Breast epithelium (tissue), 4 donors: ENCODE measurements at regions not wholly inside any gene's neighbourhood (a gene's known extent, or its start where the extent isn't known, plus 50 kb on each side); places are given as distances from the start of the nearest gene placed in this dataset.
"Not testable (repeated sequence)": the region's sequence is repeated elsewhere in the genome, so short reads cannot be mapped to it uniquely, and the experiment has no call there.

Source experiments
- DNase-seq, 2 donors: peaks; one replicate each; pipeline ENCODE4 v3.0.0-alpha.2; 2019; ENCODE audit warnings: low spot score in 2 of 2
- H3K27ac ChIP-seq, 2 donors: fragments of 200-600 bp; sonication (generic) in 1 of 2; one replicate each; pipeline ENCODE4 v1.5.1; 2016 to 2019; ENCODE audit warnings: mild to moderate bottlenecking in 1 of 2
- H3K27me3 ChIP-seq, 2 donors: fragments of 200-600 bp; sonication (generic) in 1 of 2; one replicate each; pipeline versions ENCODE4 v1.5.1 to v1.6.0; 2017 to 2019; ENCODE audit warnings: control low read depth in 1 of 2, mild to moderate bottlenecking in 1 of 2
- H3K36me3 ChIP-seq: fragments of 200-600 bp; one replicate; pipeline ENCODE4 v1.5.1; 2019
- H3K4me1 ChIP-seq, 2 donors: fragments of 200-600 bp; sonication (generic); one replicate each; pipeline ENCODE4 v1.5.1; 2016 to 2019; ENCODE audit warnings: control low read depth in 1 of 2
- H3K4me3 ChIP-seq, 3 donors: fragments of 200-600 bp; sonication (generic); 1 replicate in 2 of 3; 2 replicates in 1 of 3; pipeline ENCODE4 v1.5.1; 2016 to 2019; ENCODE audit warnings: mild to moderate bottlenecking in 3 of 3, moderate library complexity in 2 of 3
- H3K9me3 ChIP-seq, 2 donors: fragments of 200-600 bp; sonication (generic) in 1 of 2; one replicate each; pipeline ENCODE4 v1.5.1; 2016 to 2019; ENCODE audit warnings: control low read depth in 1 of 2
- POLR2A ChIP-seq: fragments of 450-650 bp; IDR thresholded peaks from one replicate; pipeline ENCODE4 v1.6.1; 2016; ENCODE audit warnings: antibody characterized with exemption, mild to moderate bottlenecking, moderate library complexity
- POLR2AphosphoS5 ChIP-seq, 3 donors: sonication (generic); formaldehyde crosslinking; IDR thresholded peaks; one replicate each; pipeline ENCODE4 v1.6.1; 2017; ENCODE audit warnings: antibody characterized with exemption in 3 of 3
- intact Hi-C: fragments of 100-400 bp; cut with DNase I; formaldehyde crosslinking; loops from one replicate; pipeline ENCODE4 v1.15.1; 2023; ENCODE audit warnings: low total_unique reads
- TF ChIP-seq, protein P1 (sequence below), 3 donors: fragments of 450-650 bp; IDR thresholded peaks; one replicate each; pipeline ENCODE4 v1.5.1; 2016 to 2017; ENCODE audit warnings: antibody characterized with exemption in 3 of 3, mild to moderate bottlenecking in 3 of 3, moderate library complexity in 3 of 3

DNA sequence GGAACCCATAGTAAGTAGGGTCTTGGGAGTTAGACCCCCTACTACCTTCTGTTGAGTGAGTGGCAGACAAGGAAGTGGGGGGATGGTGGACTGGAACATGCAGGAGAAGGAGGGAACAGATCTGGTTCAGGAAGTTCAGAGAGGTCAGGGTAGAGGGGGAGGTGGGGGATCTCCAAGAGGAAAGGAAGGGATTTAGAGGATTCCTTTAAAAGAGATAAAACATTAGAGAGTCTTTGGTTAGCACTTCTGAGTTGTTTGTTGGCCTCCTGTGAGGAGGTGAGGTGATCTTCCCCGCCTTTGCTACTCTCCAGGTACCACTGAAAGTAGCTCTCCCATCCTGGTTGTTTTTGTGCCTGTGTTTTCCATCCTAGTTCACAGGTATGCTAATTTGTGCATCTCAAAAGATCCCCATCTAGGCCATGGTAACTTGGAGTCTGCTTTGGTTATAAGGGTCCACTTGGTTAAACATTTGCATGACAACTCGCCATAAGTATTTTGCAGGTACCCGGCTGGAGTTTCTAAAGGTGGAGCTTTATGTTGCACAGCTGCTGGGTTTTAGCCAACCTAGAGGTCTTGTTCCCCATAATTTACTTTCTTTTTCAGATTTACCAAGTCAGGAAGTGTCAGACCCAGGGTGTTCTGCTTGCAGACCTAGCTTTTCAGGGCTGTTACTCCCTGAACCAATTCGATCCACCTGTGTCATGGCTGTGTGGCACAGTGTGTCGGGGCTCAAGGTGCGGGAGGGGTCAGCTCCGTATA is 79.3 kb upstream of the SORL1 start:
- H3K4me3 ChIP-seq = no peak overlapping the region
- TF ChIP-seq POLR2AphosphoS5 (IDR thresholded peaks at IDR 0.05) (no peak), POLR2A (no peak)
- TF ChIP-seq, protein P1, sequence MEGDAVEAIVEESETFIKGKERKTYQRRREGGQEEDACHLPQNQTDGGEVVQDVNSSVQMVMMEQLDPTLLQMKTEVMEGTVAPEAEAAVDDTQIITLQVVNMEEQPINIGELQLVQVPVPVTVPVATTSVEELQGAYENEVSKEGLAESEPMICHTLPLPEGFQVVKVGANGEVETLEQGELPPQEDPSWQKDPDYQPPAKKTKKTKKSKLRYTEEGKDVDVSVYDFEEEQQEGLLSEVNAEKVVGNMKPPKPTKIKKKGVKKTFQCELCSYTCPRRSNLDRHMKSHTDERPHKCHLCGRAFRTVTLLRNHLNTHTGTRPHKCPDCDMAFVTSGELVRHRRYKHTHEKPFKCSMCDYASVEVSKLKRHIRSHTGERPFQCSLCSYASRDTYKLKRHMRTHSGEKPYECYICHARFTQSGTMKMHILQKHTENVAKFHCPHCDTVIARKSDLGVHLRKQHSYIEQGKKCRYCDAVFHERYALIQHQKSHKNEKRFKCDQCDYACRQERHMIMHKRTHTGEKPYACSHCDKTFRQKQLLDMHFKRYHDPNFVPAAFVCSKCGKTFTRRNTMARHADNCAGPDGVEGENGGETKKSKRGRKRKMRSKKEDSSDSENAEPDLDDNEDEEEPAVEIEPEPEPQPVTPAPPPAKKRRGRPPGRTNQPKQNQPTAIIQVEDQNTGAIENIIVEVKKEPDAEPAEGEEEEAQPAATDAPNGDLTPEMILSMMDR (IDR thresholded peaks at IDR 0.05) = no peak
- H3K36me3 ChIP-seq = no peaks in the 10 kb centered on the region
- no peaks in the 10 kb centered on the region for H3K4me1 ChIP-seq
- no peak overlapping the region for H3K27ac ChIP-seq
- no peak for DNase-seq
- intact Hi-C loops = no loop called here
- no peaks in the 10 kb centered on the region for H3K27me3 ChIP-seq
- H3K9me3 ChIP-seq = no peaks in the 10 kb centered on the region

- intact Hi-C loops = no loop called here
- DNase-seq = no peak
- Histone ChIP-seq H3K36me3 (no peaks in the 10 kb centered on the region), H3K4me1 (no peaks in the 10 kb centered on the region), H3K4me3 (no peak overlapping the region), H3K27ac (no peak overlapping the region), H3K9me3 (no peaks in the 10 kb centered on the region), H3K27me3 (no peaks in the 10 kb centered on the region)
- TF ChIP-seq, protein P1 (IDR thresholded peaks at IDR 0.05) = no peak
- TF ChIP-seq POLR2A (no peak), POLR2AphosphoS5 (IDR thresholded peaks at IDR 0.05) (no peak)
Measured at GRCh38 chr11:121374286-121374985, 77.7 kb upstream of the SORL1 start.

- no peak for TF ChIP-seq POLR2AphosphoS5 (IDR thresholded peaks at IDR 0.05)
- no peak for TF ChIP-seq POLR2A
- TF ChIP-seq, protein P1 (IDR thresholded peaks at IDR 0.05) = no peak
- Histone ChIP-seq H3K4me3 (no peak overlapping the region), H3K4me1 (no peaks in the 10 kb centered on the region), H3K36me3 (no peaks in the 10 kb centered on the region), H3K27ac (no peak overlapping the region), H3K9me3 (no peaks in the 10 kb centered on the region), H3K27me3 (no peaks in the 10 kb centered on the region)
- intact Hi-C loops = no loop called here
- DNase-seq = no peak
Measured at GRCh38 chr11:121376130-121376529, 76.0 kb upstream of the SORL1 start.

- H3K36me3 ChIP-seq, intact Hi-C loops, H3K4me3 ChIP-seq, DNase-seq, H3K27me3 ChIP-seq, H3K4me1 ChIP-seq, H3K27ac ChIP-seq, H3K9me3 ChIP-seq: not testable (repeated sequence)
Measured at GRCh38 chr11:121379145-121379810, 72.8 kb upstream of the SORL1 start.

DNA sequence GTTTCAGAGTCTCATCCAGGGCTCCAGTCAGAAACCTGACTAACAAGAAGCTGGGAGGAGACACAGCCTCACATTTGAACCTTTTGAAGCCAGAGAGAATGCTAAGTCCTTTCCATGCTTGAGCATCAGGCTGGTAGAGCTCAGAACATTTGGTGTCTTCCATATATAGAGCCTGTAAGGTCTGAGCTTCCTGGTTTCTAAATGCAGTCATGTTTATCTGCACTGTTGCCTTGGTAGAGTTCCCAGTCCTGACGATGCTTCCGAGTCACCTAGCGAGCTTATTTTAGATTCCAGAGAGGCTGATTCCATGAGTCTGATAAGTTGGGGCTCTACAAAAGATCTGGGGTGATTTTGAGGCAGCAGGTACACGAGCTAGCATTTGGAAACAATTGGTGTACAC is 68.4 kb upstream of the SORL1 start:
- Histone ChIP-seq H3K27me3 (no peaks in the 10 kb centered on the region), H3K9me3 (no peaks in the 10 kb centered on the region), H3K36me3 (no peaks in the 10 kb centered on the region), H3K4me3 (no peak overlapping the region), H3K4me1 (no peaks in the 10 kb centered on the region), H3K27ac (no peak overlapping the region)
- TF ChIP-seq POLR2AphosphoS5 (IDR thresholded peaks at IDR 0.05) (no peak), POLR2A (no peak)
- TF ChIP-seq, protein P1 (IDR thresholded peaks at IDR 0.05) = no peak
- no peak for DNase-seq
- intact Hi-C loops = no loop called here
